Pancreas (tissue), 10 donors: ENCODE measurements at regions not wholly inside any gene's neighbourhood (a gene's known extent, or its start where the extent isn't known, plus 50 kb on each side); places are given as distances from the start of the nearest gene placed in this dataset.
A peak's percentile ranks its signal among the peaks of the same experiment; 100 is the strongest.

ENCODE experiments used
- ATAC-seq, 4 donors: fragments of 200-7000 bp; cut with Tn5 transposase; one replicate each; pipeline versions ENCODE4 v1.8.0 to v1.9.1; 2020; ENCODE audit warnings: mild to moderate bottlenecking in 4 of 4, moderate library complexity in 4 of 4
- DNase-seq, 6 donors: peaks; one replicate each; pipeline ENCODE4 v3.0.0-alpha.2; 2020
- FAIRE-seq: peaks from 2 replicates; lab custom pipeline; 2012; peaks lifted over from hg19 to GRCh38; lab: Jason Lieb, UNC
- H3K27ac ChIP-seq, 4 donors: fragments of 200-600 bp; sonication (generic); 1 replicate in 3 of 4; 2 replicates in 1 of 4; pipeline versions ENCODE4 v1.5.0 to v1.8.0; 2020
- H3K27me3 ChIP-seq, 4 donors: fragments of 200-600 bp; one replicate each; pipeline ENCODE4 v1.8.0; 2021
- H3K36me3 ChIP-seq, 3 donors: fragments of 200-600 bp; sonication (generic) in 1 of 3; one replicate each; pipeline versions ENCODE4 v1.5.0 to v1.8.0; 2020 to 2021
- H3K4me1 ChIP-seq, 3 donors: fragments of 200-600 bp; one replicate each; pipeline ENCODE4 v1.8.0; 2021
- H3K4me3 ChIP-seq, 4 donors: fragments of 200-600 bp; sonication (generic) in 2 of 4; one replicate each; pipeline versions ENCODE4 v1.5.0 to v1.8.0; 2020 to 2021
- H3K9me3 ChIP-seq, 4 donors: fragments of 200-600 bp; one replicate each; pipeline ENCODE4 v1.8.0; 2021
- CTCF ChIP-seq, 4 donors: fragments of 200-600 bp; sonication (generic) in 3 of 4; IDR thresholded peaks; one replicate each; pipeline versions ENCODE4 v1.5.0 to v1.8.0; 2021; ENCODE audit warnings: antibody characterized with exemption in 4 of 4
- WGBS, 2 donors: extraction: QIAGEN DNeasy Blood & Tissue Kit; methylation state at CpG; one replicate each; pipeline ENCODE4 v1.1.7; 2013; 5-methylcytosine and 5-hydroxymethylcytosine counted together
- intact Hi-C, 3 donors: fragments of 100-400 bp; cut with DNase I; formaldehyde crosslinking; loops; one replicate each; pipeline versions ENCODE4 v1.11.1 to v1.14.2; 2022
- donor health status: healthy with polysubstance abuse.
- donor health status: DM: no; HTN: no; CAD: no; lungs with moderate emphysema.
- donor health status: DM: no; HTN: no; CAD: no.
- donor health status: control.
- donor health status: control.
- donor health status: Bipolar disorder and iron deficiency.
- donor health status: DM: yes; HTN: yes; CAD: no.
- donor health status: DM: no; HTN: no; CAD: no.
- donor health status: DM: no; HTN: no; CAD: no.
- donor health status: DM: yes; HTN: yes; CAD: no.

- H3K36me3 ChIP-seq = no peaks in the 10 kb centered on the region
- H3K9me3 ChIP-seq = no peaks in the 10 kb centered on the region
- H3K27ac ChIP-seq = no peak overlapping the region
- no peak for TF ChIP-seq CTCF (IDR thresholded peaks at IDR 0.05)
- no peak for ATAC-seq
- DNase-seq = peak in 1 of 6 donors; percentile 39
- no peak overlapping the region for H3K4me3 ChIP-seq
- no peak for FAIRE-seq
- intact Hi-C loops = no loop called here
- H3K4me1 ChIP-seq = no peaks in the 10 kb centered on the region
- WGBS, 2 donors = 79 to 87% methylated on average over 20 of the region's 20 CpGs
- no peaks in the 10 kb centered on the region for H3K27me3 ChIP-seq
Observed at GRCh38 chr11:71199226-71199820, 53.1 kb downstream of the SHANK2 start.

GRCh38 chr11:71198823-71199165 is 53.6 kb downstream of the SHANK2 start:
- H3K9me3 ChIP-seq = no peaks in the 10 kb centered on the region
- FAIRE-seq = no peak
- 94 to 96% methylated on average over 11 of the region's 11 CpGs for WGBS, 2 donors
- no peak for ATAC-seq
- no peak overlapping the region for H3K4me3 ChIP-seq
- no peak overlapping the region for H3K27ac ChIP-seq
- no peaks in the 10 kb centered on the region for H3K27me3 ChIP-seq
- no peak for TF ChIP-seq CTCF (IDR thresholded peaks at IDR 0.05)
- intact Hi-C loops = no loop called here
- H3K4me1 ChIP-seq = no peaks in the 10 kb centered on the region
- no peaks in the 10 kb centered on the region for H3K36me3 ChIP-seq
- peak in 1 of 6 donors; percentile 31 for DNase-seq

GRCh38 chr11:71198141-71198822 is 54.1 kb downstream of the SHANK2 start:
- no peak for FAIRE-seq
- intact Hi-C loops = no loop called here
- H3K4me3 ChIP-seq = no peak overlapping the region
- TF ChIP-seq CTCF (IDR thresholded peaks at IDR 0.05) = no peak
- WGBS, 2 donors = 86 to 95% methylated on average over 17 of the region's 17 CpGs
- no peaks in the 10 kb centered on the region for H3K9me3 ChIP-seq
- peak in 1 of 6 donors; percentile 9 for DNase-seq
- ATAC-seq = no peak
- no peaks in the 10 kb centered on the region for H3K4me1 ChIP-seq
- H3K27ac ChIP-seq = no peak overlapping the region
- no peaks in the 10 kb centered on the region for H3K36me3 ChIP-seq
- H3K27me3 ChIP-seq = no peaks in the 10 kb centered on the region

- intact Hi-C loops = no loop called here
Observed at GRCh38 chr11:71197096-71197495, 55.3 kb downstream of the SHANK2 start.

More at GRCh38 chr11:71197096-71197495, 55.3 kb downstream of the SHANK2 start:
- 82 to 90% methylated on average over 5 of the region's 5 CpGs for WGBS, 2 donors
- H3K9me3 ChIP-seq = no peaks in the 10 kb centered on the region
- no peak overlapping the region for H3K4me3 ChIP-seq
- no peaks in the 10 kb centered on the region for H3K4me1 ChIP-seq
- peak in 1 of 6 donors; percentile 18 for DNase-seq
- no peak for TF ChIP-seq CTCF (IDR thresholded peaks at IDR 0.05)
- ATAC-seq = no peak
- no peak for FAIRE-seq
- no peak overlapping the region for H3K27ac ChIP-seq
- no peaks in the 10 kb centered on the region for H3K27me3 ChIP-seq
- no peaks in the 10 kb centered on the region for H3K36me3 ChIP-seq
